Neural cell (in vitro differentiated cells): ENCODE measurements at regions not wholly inside any gene's neighbourhood (a gene's known extent, or its start where the extent isn't known, plus 50 kb on each side); places are given as distances from the start of the nearest gene placed in this dataset.

Source experiments
- CTCF ChIP-seq: fragments of 450-650 bp; IDR thresholded peaks from 2 replicates; pipeline ENCODE4 v1.5.1; 2014; ENCODE audit warnings: antibody characterized with exemption, mild to moderate bottlenecking, moderate library complexity; ENCODE audit not compliant: poor library complexity, severe bottlenecking
- EZH2 ChIP-seq: fragments of 200-600, 300-800 bp; shearing (Covaris generic), sonication (generic); IDR thresholded peaks from 2 replicates; pipeline ENCODE4 v1.6.1; 2014; ENCODE audit warnings: antibody characterized with exemption, low read length, borderline replicate concordance, mild to moderate bottlenecking; ENCODE audit not compliant: insufficient read depth, poor library complexity, severe bottlenecking
- POLR2AphosphoS5 ChIP-seq: IDR thresholded peaks from 2 replicates; pipeline ENCODE4 v1.6.1; 2012
- TF ChIP-seq, protein P1 (sequence below): IDR thresholded peaks from 2 replicates; pipeline ENCODE4 v1.6.1; 2012; ENCODE audit warnings: borderline replicate concordance

GRCh38 chr5:71771191-71771590 lies 52.1 kb downstream of the CARTPT start:
- TF ChIP-seq CTCF (no peak), POLR2AphosphoS5 (no peak), EZH2 (no peak)
- TF ChIP-seq, protein P1, sequence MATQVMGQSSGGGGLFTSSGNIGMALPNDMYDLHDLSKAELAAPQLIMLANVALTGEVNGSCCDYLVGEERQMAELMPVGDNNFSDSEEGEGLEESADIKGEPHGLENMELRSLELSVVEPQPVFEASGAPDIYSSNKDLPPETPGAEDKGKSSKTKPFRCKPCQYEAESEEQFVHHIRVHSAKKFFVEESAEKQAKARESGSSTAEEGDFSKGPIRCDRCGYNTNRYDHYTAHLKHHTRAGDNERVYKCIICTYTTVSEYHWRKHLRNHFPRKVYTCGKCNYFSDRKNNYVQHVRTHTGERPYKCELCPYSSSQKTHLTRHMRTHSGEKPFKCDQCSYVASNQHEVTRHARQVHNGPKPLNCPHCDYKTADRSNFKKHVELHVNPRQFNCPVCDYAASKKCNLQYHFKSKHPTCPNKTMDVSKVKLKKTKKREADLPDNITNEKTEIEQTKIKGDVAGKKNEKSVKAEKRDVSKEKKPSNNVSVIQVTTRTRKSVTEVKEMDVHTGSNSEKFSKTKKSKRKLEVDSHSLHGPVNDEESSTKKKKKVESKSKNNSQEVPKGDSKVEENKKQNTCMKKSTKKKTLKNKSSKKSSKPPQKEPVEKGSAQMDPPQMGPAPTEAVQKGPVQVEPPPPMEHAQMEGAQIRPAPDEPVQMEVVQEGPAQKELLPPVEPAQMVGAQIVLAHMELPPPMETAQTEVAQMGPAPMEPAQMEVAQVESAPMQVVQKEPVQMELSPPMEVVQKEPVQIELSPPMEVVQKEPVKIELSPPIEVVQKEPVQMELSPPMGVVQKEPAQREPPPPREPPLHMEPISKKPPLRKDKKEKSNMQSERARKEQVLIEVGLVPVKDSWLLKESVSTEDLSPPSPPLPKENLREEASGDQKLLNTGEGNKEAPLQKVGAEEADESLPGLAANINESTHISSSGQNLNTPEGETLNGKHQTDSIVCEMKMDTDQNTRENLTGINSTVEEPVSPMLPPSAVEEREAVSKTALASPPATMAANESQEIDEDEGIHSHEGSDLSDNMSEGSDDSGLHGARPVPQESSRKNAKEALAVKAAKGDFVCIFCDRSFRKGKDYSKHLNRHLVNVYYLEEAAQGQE, result no peak
